CD14-positive monocyte (primary cell): ENCODE measurements at regions not wholly inside any gene's neighbourhood (a gene's known extent, or its start where the extent isn't known, plus 50 kb on each side); places are given as distances from the start of the nearest gene placed in this dataset.

Experiments
- DNase-seq, 3 donors: peaks; one replicate each; pipeline ENCODE4 v3.0.0-alpha.2; 2011 to 2022
- H2AFZ ChIP-seq: 2 replicates; pipeline ENCODE4 v1.6.0; 2012; ENCODE audit warnings: mild to moderate bottlenecking, low read depth, low read length, inconsistent platforms; ENCODE audit not compliant: insufficient read depth, poor library complexity, severe bottlenecking
- H3K27ac ChIP-seq, 2 donors: 1 replicate in 1 of 2; 2 replicates in 1 of 2; pipeline ENCODE4 v1.5.1; 2012 to 2013; ENCODE audit warnings: low read length in 2 of 2, control low read depth in 1 of 2, inconsistent platforms in 1 of 2, low read depth in 1 of 2, mild to moderate bottlenecking in 1 of 2
- H3K27me3 ChIP-seq, 2 donors: one replicate each; pipeline versions ENCODE4 v1.6.0 to v1.6.1; 2011 to 2013; ENCODE audit warnings: low read length in 2 of 2; ENCODE audit not compliant: control insufficient read depth in 2 of 2, insufficient read depth in 2 of 2
- H3K36me3 ChIP-seq, 2 donors: replicated peaks in 1 of 2; 1 replicate in 1 of 2; 2 replicates in 1 of 2; pipeline versions ENCODE4 v1.5.1 to v1.6.1; 2012 to 2013; ENCODE audit warnings: low read length in 2 of 2, control low read depth in 1 of 2, inconsistent platforms in 1 of 2, mild to moderate bottlenecking in 1 of 2; ENCODE audit not compliant: insufficient read depth in 2 of 2, control insufficient read depth in 1 of 2
- H3K4me1 ChIP-seq, 2 donors: 1 replicate in 1 of 2; 2 replicates in 1 of 2; pipeline versions ENCODE4 v1.5.1 to v1.6.1; 2012 to 2013; ENCODE audit warnings: low read length in 2 of 2, control low read depth in 1 of 2, inconsistent platforms in 1 of 2, mild to moderate bottlenecking in 1 of 2, moderate library complexity in 1 of 2; ENCODE audit not compliant: insufficient read depth in 2 of 2, control insufficient read depth in 1 of 2
- H3K4me2 ChIP-seq: replicated peaks from 2 replicates; pipeline ENCODE3; 2012; ENCODE audit warnings: low read length, moderate library complexity, mild to moderate bottlenecking; ENCODE audit not compliant: poor library complexity, severe bottlenecking; ENCODE audit errors: extremely low read depth
- H3K4me3 ChIP-seq, 3 experiments: fragments of 200-600 bp in 1 of 3; sonication (generic) in 1 of 3; replicated peaks in 1 of 3; 1 replicate in 2 of 3; 2 replicates in 1 of 3; pipeline ENCODE4 v1.5.1; 2011 to 2013; ENCODE audit warnings: low read length in 3 of 3, mild to moderate bottlenecking in 3 of 3, control low read depth in 2 of 3, low read depth in 2 of 3, inconsistent platforms in 1 of 3, moderate library complexity in 1 of 3
- H3K79me2 ChIP-seq: 2 replicates; pipeline ENCODE4 v1.6.0; 2012; ENCODE audit warnings: mild to moderate bottlenecking, control low read depth, inconsistent platforms, low read length, moderate library complexity; ENCODE audit not compliant: insufficient read depth
- H3K9ac ChIP-seq: 2 replicates; pipeline ENCODE4 v1.6.0; 2017; ENCODE audit warnings: low read length, mild to moderate bottlenecking; ENCODE audit not compliant: insufficient read depth, poor library complexity, severe bottlenecking
- H3K9me3 ChIP-seq, 2 donors: replicated peaks in 1 of 2; 1 replicate in 1 of 2; 2 replicates in 1 of 2; pipeline versions ENCODE4 v1.5.1 to v1.6.1; 2012 to 2013; ENCODE audit warnings: low read length in 2 of 2, control low read depth in 1 of 2; ENCODE audit not compliant: control insufficient read depth in 1 of 2, insufficient read depth in 1 of 2
- H4K20me1 ChIP-seq: 2 replicates; pipeline ENCODE4 v1.6.0; 2012; ENCODE audit warnings: mild to moderate bottlenecking, low read length, control low read depth, moderate library complexity; ENCODE audit not compliant: insufficient read depth
- H3K27ac Mint-ChIP-seq, 7 donors: one replicate each; pipeline ENCODE4 v1.8.0; 2020; ENCODE audit warnings: mild to moderate bottlenecking in 7 of 7, mixed read lengths in 7 of 7, moderate library complexity in 6 of 7, inconsistent platforms in 2 of 7
- H3K27me3 Mint-ChIP-seq, 3 donors: one replicate each; pipeline ENCODE4 v1.8.0; 2021 to 2022; ENCODE audit warnings: low read depth in 3 of 3, mild to moderate bottlenecking in 3 of 3, mixed read lengths in 3 of 3, moderate library complexity in 3 of 3, inconsistent platforms in 1 of 3
- H3K36me3 Mint-ChIP-seq, 2 donors: one replicate each; pipeline ENCODE4 v1.8.0; 2020; ENCODE audit warnings: mixed read lengths in 2 of 2, inconsistent platforms in 1 of 2, mild to moderate bottlenecking in 1 of 2
- H3K4me1 Mint-ChIP-seq: one replicate; pipeline ENCODE4 v1.8.0; 2020; ENCODE audit warnings: mild to moderate bottlenecking, mixed read lengths
- H3K4me3 Mint-ChIP-seq, 2 donors: one replicate each; pipeline ENCODE4 v1.8.0; 2020; ENCODE audit warnings: mild to moderate bottlenecking in 2 of 2, mixed read lengths in 2 of 2, moderate library complexity in 1 of 2
- H3K9me3 Mint-ChIP-seq, 7 donors: one replicate each; pipeline ENCODE4 v1.8.0; 2020 to 2022; ENCODE audit warnings: mixed read lengths in 7 of 7, mild to moderate bottlenecking in 6 of 7, moderate library complexity in 6 of 7, inconsistent platforms in 2 of 7
- WGBS: methylation state at CpG from one replicate; pipeline ENCODE4 v1.1.5; 2013; ENCODE audit warnings: missing lambda C conversion rate; ENCODE audit not compliant: insufficient coverage; 5-methylcytosine and 5-hydroxymethylcytosine counted together
- intact Hi-C, 2 donors: fragments of 100-400 bp; cut with micrococcal nuclease; formaldehyde crosslinking; loops; one replicate each; pipeline versions ENCODE4 v1.15.0 to v1.15.1; 2023
- TF ChIP-seq, protein P1 (sequence below): fragments of 200-600 bp; IDR thresholded peaks from one replicate; pipeline ENCODE4 v1.8.0; 2022; ENCODE audit warnings: antibody characterized with exemption, mild to moderate bottlenecking

GRCh38 chr2:137873536-137874244 lies 90.6 kb upstream of the HNMT start:
- H3K27ac ChIP-seq: no peak overlapping the region
- H3K9ac ChIP-seq: no peak overlapping the region
- TF ChIP-seq, protein P1, sequence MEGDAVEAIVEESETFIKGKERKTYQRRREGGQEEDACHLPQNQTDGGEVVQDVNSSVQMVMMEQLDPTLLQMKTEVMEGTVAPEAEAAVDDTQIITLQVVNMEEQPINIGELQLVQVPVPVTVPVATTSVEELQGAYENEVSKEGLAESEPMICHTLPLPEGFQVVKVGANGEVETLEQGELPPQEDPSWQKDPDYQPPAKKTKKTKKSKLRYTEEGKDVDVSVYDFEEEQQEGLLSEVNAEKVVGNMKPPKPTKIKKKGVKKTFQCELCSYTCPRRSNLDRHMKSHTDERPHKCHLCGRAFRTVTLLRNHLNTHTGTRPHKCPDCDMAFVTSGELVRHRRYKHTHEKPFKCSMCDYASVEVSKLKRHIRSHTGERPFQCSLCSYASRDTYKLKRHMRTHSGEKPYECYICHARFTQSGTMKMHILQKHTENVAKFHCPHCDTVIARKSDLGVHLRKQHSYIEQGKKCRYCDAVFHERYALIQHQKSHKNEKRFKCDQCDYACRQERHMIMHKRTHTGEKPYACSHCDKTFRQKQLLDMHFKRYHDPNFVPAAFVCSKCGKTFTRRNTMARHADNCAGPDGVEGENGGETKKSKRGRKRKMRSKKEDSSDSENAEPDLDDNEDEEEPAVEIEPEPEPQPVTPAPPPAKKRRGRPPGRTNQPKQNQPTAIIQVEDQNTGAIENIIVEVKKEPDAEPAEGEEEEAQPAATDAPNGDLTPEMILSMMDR: no peak
- H3K36me3 Mint-ChIP-seq: no peaks in the 10 kb centered on the region
- H3K4me3 ChIP-seq: no peak overlapping the region
- no peaks in the 10 kb centered on the region for H3K4me1 ChIP-seq
- WGBS: no CpG with 5 or more reads among the region's 5 CpGs
- H3K27me3 Mint-ChIP-seq: no peaks in the 10 kb centered on the region
- H3K27me3 ChIP-seq: no peaks in the 10 kb centered on the region
- H2AFZ ChIP-seq: no peak overlapping the region
- H3K9me3 Mint-ChIP-seq: no peaks in the 10 kb centered on the region
- H3K27ac Mint-ChIP-seq: no peak overlapping the region
- no peaks in the 10 kb centered on the region for H3K79me2 ChIP-seq
- no peak for DNase-seq
- no peaks in the 10 kb centered on the region for H4K20me1 ChIP-seq
- H3K4me1 Mint-ChIP-seq: no peaks in the 10 kb centered on the region
- intact Hi-C loops: no loop called here
- H3K36me3 ChIP-seq: no peaks in the 10 kb centered on the region
- H3K9me3 ChIP-seq: no peaks in the 10 kb centered on the region
- no peak overlapping the region for H3K4me3 Mint-ChIP-seq
- no peak overlapping the region for H3K4me2 ChIP-seq

DNA sequence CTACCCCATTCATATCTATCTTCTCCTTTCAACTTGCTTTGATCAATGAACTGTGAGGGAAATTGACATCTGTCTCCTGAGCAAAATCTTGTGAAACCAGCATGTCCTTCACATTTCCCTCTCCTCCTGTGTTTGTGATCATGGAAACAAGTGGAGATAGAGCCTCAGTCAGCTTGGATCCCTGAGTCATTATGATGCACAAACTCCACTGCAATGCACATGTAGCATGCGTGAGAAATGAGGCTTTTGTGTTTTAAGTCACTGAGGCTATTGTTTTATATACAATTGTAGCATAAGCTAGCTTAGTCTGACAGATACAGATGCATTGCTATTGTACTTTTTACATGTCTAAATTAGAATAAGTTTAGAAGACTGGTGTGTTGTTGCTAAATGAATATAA lies 85.2 kb upstream of the HNMT start:
- no peak for DNase-seq
- Histone ChIP-seq H3K4me2 (no peak overlapping the region), H3K4me1 (no peaks in the 10 kb centered on the region), H3K36me3 (no peaks in the 10 kb centered on the region), H3K27ac (no peak overlapping the region), H3K9ac (no peak overlapping the region), H4K20me1 (no peaks in the 10 kb centered on the region), H2AFZ (no peak overlapping the region), H3K79me2 (no peaks in the 10 kb centered on the region), H3K27me3 (no peaks in the 10 kb centered on the region), H3K4me3 (no peak overlapping the region), H3K9me3 (no peaks in the 10 kb centered on the region)
- Mint-ChIP-seq H3K27me3 (peaks cover 0 to 2% (median 0%) of the 10 kb centered on the region in 3 donors), H3K27ac (peak overlapping the region in 1 of 7 donors; percentile 2), H3K4me1 (no peaks in the 10 kb centered on the region), H3K36me3 (no peaks in the 10 kb centered on the region), H3K9me3 (peaks cover 0 to 3% (median 2%) of the 10 kb centered on the region in 7 donors), H3K4me3 (no peak overlapping the region)
- TF ChIP-seq, protein P1: no peak
- intact Hi-C loops: no loop called here
- WGBS: no CpG with 5 or more reads among the region's 1 CpG
